RWPE1 (cell line): ENCODE measurements at regions not wholly inside any gene's neighbourhood (a gene's known extent, or its start where the extent isn't known, plus 50 kb on each side); places are given as distances from the start of the nearest gene placed in this dataset.

Experiments
- CTCF ChIA-PET: fragments of 350-600 bp; sonication (Branson Sonifier 250); formaldehyde crosslinking; extraction: SDS; loops from one replicate; lab custom pipeline; 2021; lab: Yijun Ruan, JAX
- POLR2A ChIA-PET: fragments of 400-600 bp; formaldehyde crosslinking; extraction: SDS; loops from one replicate; lab custom pipeline; 2020; ENCODE audit warnings: antibody characterized with exemption; ENCODE audit not compliant: low non-redundant PET; lab: Yijun Ruan, JAX
- DNase-seq: peaks from one replicate; pipeline ENCODE4 v3.0.0; 2012; ENCODE audit warnings: low spot score
- H3K27ac ChIP-seq: fragments of 450-650 bp; 2 replicates; pipeline ENCODE4 v1.5.1; 2017
- CTCF ChIP-seq: fragments of 450-650 bp; conservative IDR thresholded peaks from 2 replicates; pipeline ENCODE4 v1.5.1; 2017; ENCODE audit warnings: low read depth, mild to moderate bottlenecking

DNA sequence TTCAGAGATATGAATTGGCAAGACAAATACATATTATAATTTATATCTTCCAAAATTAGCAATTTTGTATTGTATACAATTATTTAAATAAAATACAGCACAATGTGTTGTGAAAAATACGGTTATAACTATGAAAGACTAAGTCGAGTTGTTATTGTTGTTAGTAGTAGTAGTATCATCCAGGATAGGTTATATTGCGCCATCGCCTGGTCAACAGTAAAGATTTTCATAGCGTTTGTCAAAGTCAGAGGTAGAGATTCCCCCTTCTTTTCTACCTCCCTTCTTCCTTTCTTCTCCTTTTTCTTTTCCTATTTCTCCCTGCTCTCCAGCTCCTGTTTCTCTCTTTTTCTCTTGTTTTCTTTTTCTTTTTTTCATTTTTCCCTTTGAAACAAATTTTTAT, 499.1 kb upstream of the EPHA5 start:
- DNase-seq: peak; percentile 1
- peak; percentile 17; the same call in 1 of the 2 replicates for TF ChIP-seq CTCF
- POLR2A ChIA-PET: no interaction called here
- CTCF ChIA-PET: interaction anchor here (0.7 kb wide), 1 partner anchor 15 kb away, joined by 3 read pairs; no protein-coding TSS in a partner anchor
- H3K27ac ChIP-seq: no peak overlapping the region

- CTCF ChIA-PET: no interaction called here
Observed at GRCh38 chr4:66164869-66165268, 494.6 kb upstream of the EPHA5 start.

GRCh38 chr4:66160606-66161005, 490.3 kb upstream of the EPHA5 start:
- H3K27ac ChIP-seq: no peak overlapping the region
- DNase-seq: no peak
- ChIA-PET CTCF (interaction anchor here (0.5 kb wide), 1 partner anchor 776 kb away, joined by 6 read pairs; no protein-coding TSS in a partner anchor), POLR2A (no interaction called here)
- TF ChIP-seq CTCF: no peak

More at GRCh38 chr4:66164869-66165268, 494.6 kb upstream of the EPHA5 start:
- TF ChIP-seq CTCF: no peak
- POLR2A ChIA-PET: interaction anchor here (0.6 kb wide), 1 partner anchor 34 kb away, joined by 3 read pairs; no protein-coding TSS in a partner anchor
- H3K27ac ChIP-seq: no peak overlapping the region
- no peak for DNase-seq

DNA sequence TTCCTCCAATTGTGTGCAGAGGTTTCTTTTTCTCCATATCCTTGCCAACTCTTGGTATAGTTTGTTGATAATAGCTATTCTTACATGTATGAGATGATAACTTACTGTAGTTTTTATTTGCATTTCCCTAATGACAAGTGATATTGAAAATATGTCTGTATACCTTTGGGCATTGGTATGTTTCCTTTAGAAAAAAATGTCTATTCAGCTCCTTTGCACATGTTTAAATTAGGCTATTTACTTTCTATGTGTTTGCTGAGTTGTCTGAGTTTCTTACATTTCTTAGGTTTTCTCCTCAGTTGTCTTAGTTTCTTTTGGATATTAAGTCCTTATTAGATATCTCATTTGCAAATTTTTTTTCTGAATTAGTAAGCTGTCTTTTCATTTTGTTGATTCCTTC, 487.3 kb upstream of the EPHA5 start:
- no peak for DNase-seq
- ChIA-PET POLR2A (no interaction called here), CTCF (interaction anchor here (0.5 kb wide), 1 partner anchor 662 kb away, joined by 3 read pairs; no protein-coding TSS in a partner anchor)
- H3K27ac ChIP-seq: no peak overlapping the region
- TF ChIP-seq CTCF: no peak

DNA sequence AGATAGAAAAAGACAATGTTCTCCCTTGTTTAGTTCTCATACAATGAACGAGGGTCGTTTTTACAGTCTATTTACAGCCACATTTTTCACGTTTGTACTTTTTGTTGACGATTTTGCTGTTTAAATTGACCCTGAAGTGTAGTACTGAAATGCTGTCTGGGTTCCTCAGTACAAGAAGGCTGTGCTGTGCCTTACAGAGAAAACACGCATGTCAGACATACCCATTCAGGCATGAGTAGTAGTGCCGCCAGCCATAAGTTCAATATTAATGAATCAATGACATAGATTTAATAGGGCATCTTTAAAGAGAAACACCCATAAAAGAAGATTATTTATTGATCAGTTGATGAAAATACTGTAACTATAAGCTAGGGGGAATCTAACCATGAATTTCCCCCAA, 459.8 kb upstream of the EPHA5 start:
- ChIA-PET CTCF (interaction anchor here (0.6 kb wide), 1 partner anchor 64 kb away, joined by 3 read pairs; no protein-coding TSS in a partner anchor), POLR2A (no interaction called here)
- DNase-seq: no peak
- H3K27ac ChIP-seq: no peak overlapping the region
- TF ChIP-seq CTCF: no peak

- no peak overlapping the region for H3K27ac ChIP-seq
- no peak for DNase-seq
- TF ChIP-seq CTCF: no peak
- POLR2A ChIA-PET: no interaction called here
- CTCF ChIA-PET: no interaction called here
Observed at GRCh38 chr4:66123831-66124413, 453.6 kb upstream of the EPHA5 start.
